ENCODE measurements at regions not wholly inside any gene's neighbourhood (a gene's known extent, or its start where the extent isn't known, plus 50 kb on each side); places are given as distances from the start of the nearest gene placed in this dataset.

DNA sequence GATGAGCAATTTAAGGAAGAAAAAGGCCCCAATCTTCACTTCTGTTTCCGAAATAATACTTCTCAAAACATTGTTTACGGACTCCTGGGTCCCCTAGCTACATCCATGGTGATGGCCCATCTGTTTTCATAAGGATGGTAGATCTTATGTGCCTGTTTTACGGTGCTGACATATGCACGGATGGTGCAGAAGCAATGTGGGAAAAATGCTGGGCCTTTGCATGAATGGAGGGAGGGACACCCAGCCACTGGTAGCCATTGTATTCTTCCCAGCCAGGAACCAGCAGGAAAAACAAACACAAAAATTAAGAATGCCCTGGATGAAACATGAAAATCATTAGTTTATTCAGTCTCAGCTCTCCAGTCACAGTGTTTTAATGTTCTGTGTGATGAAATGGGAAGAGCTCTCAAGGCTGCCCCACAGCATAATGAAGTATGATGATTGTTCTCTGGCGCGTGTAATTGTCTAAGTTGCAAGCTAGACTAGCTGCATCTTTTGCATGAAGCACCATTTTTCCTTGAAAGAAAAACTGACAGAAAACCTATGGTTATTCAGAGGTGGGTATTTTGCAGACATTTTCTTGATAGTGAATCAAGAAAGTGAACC is 1201.1 kb upstream of the SLC10A2 start:
- Histone ChIP-seq H3K36me3 (no peaks in the 10 kb centered on the region), H3K9me3 (no peaks in the 10 kb centered on the region), H3K4me3 (no peak overlapping the region), H3K27me3 (no peaks in the 10 kb centered on the region), H3K4me1 (no peaks in the 10 kb centered on the region), H3K27ac (replicated peaks in 1 of 4) (no peak overlapping the region)
- TF ChIP-seq CTCF (IDR thresholded peaks at IDR 0.05), result no peak
- no peak for TF ChIP-seq EP300 (IDR thresholded peaks at IDR 0.05)
- TF ChIP-seq POLR2A (IDR thresholded peaks at IDR 0.05; ENCODE audit: low read depth), result no peak
- TF ChIP-seq POLR2AphosphoS5 (IDR thresholded peaks at IDR 0.05), result no peak
- 87% methylated on average over 6 of the region's 6 CpGs for WGBS
- intact Hi-C loops (cut with DNase I), result no loop called here
- no peak for DNase-seq (ENCODE audit: extremely low spot score)

DNA sequence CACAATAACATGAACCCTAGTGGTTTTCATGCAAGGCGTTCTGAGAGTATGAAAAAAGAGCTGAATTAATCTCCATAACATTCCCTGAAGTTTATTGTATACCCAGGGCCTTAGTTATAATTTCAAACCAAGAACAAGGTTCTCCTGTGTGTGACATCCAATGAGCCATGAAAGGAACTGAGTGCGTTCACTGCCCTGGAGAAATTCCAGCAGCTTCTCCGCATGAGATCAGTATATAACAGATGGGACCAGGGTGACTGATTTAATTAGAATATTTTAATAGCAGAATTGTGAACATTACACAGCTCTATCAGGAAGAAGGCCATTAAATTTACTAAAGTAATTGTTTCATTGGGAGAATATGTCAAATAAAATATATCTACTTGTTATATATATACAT is 1190.5 kb upstream of the SLC10A2 start:
- Histone ChIP-seq H3K9me3 (no peaks in the 10 kb centered on the region), H3K27ac (replicated peaks in 1 of 4) (no peak overlapping the region), H3K4me3 (no peak overlapping the region), H3K36me3 (no peaks in the 10 kb centered on the region), H3K27me3 (no peaks in the 10 kb centered on the region), H3K4me1 (no peaks in the 10 kb centered on the region)
- no peak for DNase-seq (ENCODE audit: extremely low spot score)
- intact Hi-C loops (cut with DNase I), result no loop called here
- TF ChIP-seq POLR2AphosphoS5 (IDR thresholded peaks at IDR 0.05), result no peak
- WGBS, result 81% methylated on average over 3 of the region's 3 CpGs

GRCh38 chr13:104253063-104253680 is 1187.0 kb upstream of the SLC10A2 start:
- intact Hi-C loops (cut with DNase I), result no loop called here
- no peak for DNase-seq (ENCODE audit: extremely low spot score)
- Histone ChIP-seq H3K9me3 (no peaks in the 10 kb centered on the region), H3K4me1 (no peaks in the 10 kb centered on the region), H3K4me3 (no peak overlapping the region), H3K27me3 (no peaks in the 10 kb centered on the region), H3K27ac (replicated peaks in 1 of 4) (no peak overlapping the region), H3K36me3 (no peaks in the 10 kb centered on the region)
- 31% methylated on average over 5 of the region's 5 CpGs for WGBS
- TF ChIP-seq POLR2AphosphoS5 (IDR thresholded peaks at IDR 0.05), result no peak

GRCh38 chr13:104251931-104252330 is 1185.7 kb upstream of the SLC10A2 start:
- Histone ChIP-seq H3K36me3 (no peaks in the 10 kb centered on the region), H3K27me3 (no peaks in the 10 kb centered on the region), H3K9me3 (no peaks in the 10 kb centered on the region), H3K27ac (replicated peaks in 1 of 4) (no peak overlapping the region), H3K4me3 (no peak overlapping the region), H3K4me1 (no peaks in the 10 kb centered on the region)
- DNase-seq (ENCODE audit: extremely low spot score), result no peak
- TF ChIP-seq POLR2AphosphoS5 (IDR thresholded peaks at IDR 0.05) (no peak), EP300 (IDR thresholded peaks at IDR 0.05) (no peak), CTCF (IDR thresholded peaks at IDR 0.05) (no peak), POLR2A (IDR thresholded peaks at IDR 0.05; ENCODE audit: low read depth) (no peak)
- intact Hi-C loops (cut with DNase I), result no loop called here

GRCh38 chr13:104246955-104247354 is 1180.7 kb upstream of the SLC10A2 start:
- intact Hi-C loops (cut with DNase I), result no loop called here
- no peaks in the 10 kb centered on the region for H3K36me3 ChIP-seq
- no peaks in the 10 kb centered on the region for H3K9me3 ChIP-seq
- TF ChIP-seq CTCF (IDR thresholded peaks at IDR 0.05) (no peak), EP300 (IDR thresholded peaks at IDR 0.05) (no peak), POLR2A (IDR thresholded peaks at IDR 0.05; ENCODE audit: low read depth) (no peak), POLR2AphosphoS5 (IDR thresholded peaks at IDR 0.05) (no peak)
- no peaks in the 10 kb centered on the region for H3K4me1 ChIP-seq
- no peak overlapping the region for H3K27ac ChIP-seq (replicated peaks in 1 of 4)
- H3K27me3 ChIP-seq, result no peaks in the 10 kb centered on the region
- no peak overlapping the region for H3K4me3 ChIP-seq
- DNase-seq (ENCODE audit: extremely low spot score), result no peak

Measured in esophagus muscularis mucosa (tissue), 4 donors.